GM12865 (cell line): ENCODE measurements at regions not wholly inside any gene's neighbourhood (a gene's known extent, or its start where the extent isn't known, plus 50 kb on each side); places are given as distances from the start of the nearest gene placed in this dataset.

ENCODE experiments used
- DNase-seq: peaks from one replicate; pipeline ENCODE4 v3.0.0; 2010; ENCODE audit warnings: low read depth
- H3K4me3 ChIP-seq: 2 replicates; pipeline ENCODE4 v1.5.1; 2011; ENCODE audit warnings: mild to moderate bottlenecking, low read depth, low read length, control low read depth
- TF ChIP-seq, protein P1 (sequence below): IDR thresholded peaks from 2 replicates; pipeline ENCODE4 v1.5.1; 2011; ENCODE audit warnings: low read length, control low read depth, low read depth, inconsistent platforms; ENCODE audit not compliant: insufficient read depth; ENCODE audit errors: missing control alignments

GRCh38 chr6:23980965-23981364, 145.1 kb upstream of the NRSN1 start:
- DNase-seq, result no peak
- H3K4me3 ChIP-seq, result no peak overlapping the region
- TF ChIP-seq, protein P1, sequence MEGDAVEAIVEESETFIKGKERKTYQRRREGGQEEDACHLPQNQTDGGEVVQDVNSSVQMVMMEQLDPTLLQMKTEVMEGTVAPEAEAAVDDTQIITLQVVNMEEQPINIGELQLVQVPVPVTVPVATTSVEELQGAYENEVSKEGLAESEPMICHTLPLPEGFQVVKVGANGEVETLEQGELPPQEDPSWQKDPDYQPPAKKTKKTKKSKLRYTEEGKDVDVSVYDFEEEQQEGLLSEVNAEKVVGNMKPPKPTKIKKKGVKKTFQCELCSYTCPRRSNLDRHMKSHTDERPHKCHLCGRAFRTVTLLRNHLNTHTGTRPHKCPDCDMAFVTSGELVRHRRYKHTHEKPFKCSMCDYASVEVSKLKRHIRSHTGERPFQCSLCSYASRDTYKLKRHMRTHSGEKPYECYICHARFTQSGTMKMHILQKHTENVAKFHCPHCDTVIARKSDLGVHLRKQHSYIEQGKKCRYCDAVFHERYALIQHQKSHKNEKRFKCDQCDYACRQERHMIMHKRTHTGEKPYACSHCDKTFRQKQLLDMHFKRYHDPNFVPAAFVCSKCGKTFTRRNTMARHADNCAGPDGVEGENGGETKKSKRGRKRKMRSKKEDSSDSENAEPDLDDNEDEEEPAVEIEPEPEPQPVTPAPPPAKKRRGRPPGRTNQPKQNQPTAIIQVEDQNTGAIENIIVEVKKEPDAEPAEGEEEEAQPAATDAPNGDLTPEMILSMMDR, result no peak

- no peak for DNase-seq
- TF ChIP-seq, protein P1, result no peak
- no peak overlapping the region for H3K4me3 ChIP-seq
Measured at GRCh38 chr6:23981923-23982322, 144.1 kb upstream of the NRSN1 start.

- DNase-seq, result no peak
- TF ChIP-seq, protein P1, result no peak
- no peak overlapping the region for H3K4me3 ChIP-seq
Measured at GRCh38 chr6:23983735-23984134, 142.3 kb upstream of the NRSN1 start.

GRCh38 chr6:23985015-23985414, 141.0 kb upstream of the NRSN1 start:
- no peak for DNase-seq
- no peak overlapping the region for H3K4me3 ChIP-seq
- TF ChIP-seq, protein P1, result no peak

DNA sequence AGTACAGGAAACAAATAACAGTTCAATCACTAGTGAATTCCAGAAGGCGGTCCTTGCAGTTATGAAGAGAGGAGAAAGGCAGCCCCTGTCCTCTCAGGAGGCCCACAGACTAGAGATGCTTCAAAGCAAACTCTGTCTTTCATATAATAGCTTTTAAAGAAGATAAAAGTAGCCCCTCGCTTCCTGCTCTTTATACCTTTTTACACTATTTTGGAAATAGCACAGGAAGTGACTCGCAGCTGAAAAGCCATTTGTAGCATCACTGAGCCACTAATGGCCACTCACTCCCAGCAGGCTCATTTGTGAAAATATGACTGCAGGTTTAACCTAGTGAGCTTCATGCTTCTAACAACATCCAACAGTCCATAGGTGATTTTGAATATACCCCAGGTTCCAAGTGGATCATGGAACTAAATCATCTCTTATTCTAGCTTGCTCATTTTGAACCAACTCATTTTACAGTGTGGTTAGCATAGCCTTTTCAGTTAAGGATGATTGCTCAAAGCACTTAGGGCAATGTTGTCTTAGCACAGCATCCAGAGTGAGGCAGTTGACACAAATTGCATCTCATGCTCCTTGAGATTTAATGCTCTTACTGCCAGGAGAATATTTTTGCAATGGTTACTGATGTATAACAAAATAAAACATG, 136.0 kb upstream of the NRSN1 start:
- TF ChIP-seq, protein P1, result no peak
- no peak overlapping the region for H3K4me3 ChIP-seq
- DNase-seq, result no peak

DNA sequence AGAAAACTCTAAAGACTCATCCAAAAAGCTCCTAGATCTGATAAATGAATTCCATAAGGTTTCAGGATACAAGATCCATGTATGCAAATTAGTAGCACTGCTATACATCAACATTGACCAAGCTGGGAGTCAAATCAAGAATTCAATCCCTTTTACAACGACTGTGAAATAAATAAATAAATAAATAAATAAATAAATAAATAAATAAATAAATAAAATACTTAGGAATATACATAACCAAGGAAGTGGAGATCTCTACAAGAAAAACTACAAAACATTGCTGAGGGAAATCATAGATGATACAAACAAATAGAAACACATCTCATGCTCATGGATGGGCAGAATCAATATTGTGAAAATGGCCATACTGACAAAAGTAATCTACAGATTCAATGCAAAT, 132.0 kb upstream of the NRSN1 start:
- TF ChIP-seq, protein P1, result no peak
- no peak overlapping the region for H3K4me3 ChIP-seq
- no peak for DNase-seq

DNA sequence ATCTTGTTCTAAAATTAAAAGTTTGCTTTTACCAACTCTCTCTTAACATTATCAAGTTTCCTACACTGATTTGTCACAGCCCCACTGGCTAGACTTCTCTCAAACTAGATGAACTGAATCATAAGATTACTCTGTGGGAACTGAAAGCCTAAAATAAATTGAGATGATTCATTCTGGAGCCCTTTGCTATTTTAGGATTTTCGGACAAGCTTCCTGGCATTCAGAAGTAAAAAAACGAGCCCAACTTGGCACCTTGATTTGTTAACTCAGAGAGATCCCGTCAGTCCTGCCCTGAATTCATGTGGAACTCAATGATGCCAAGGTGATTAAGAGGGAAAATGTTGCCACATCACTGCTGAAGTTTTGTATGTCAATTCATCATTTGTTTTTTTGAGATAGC, 122.0 kb upstream of the NRSN1 start:
- TF ChIP-seq, protein P1, result no peak
- no peak for DNase-seq
- no peak overlapping the region for H3K4me3 ChIP-seq
